ENCODE measurements at regions not wholly inside any gene's neighbourhood (a gene's known extent, or its start where the extent isn't known, plus 50 kb on each side); places are given as distances from the start of the nearest gene placed in this dataset.
"Not testable (repeated sequence)": the region's sequence is repeated elsewhere in the genome, so short reads cannot be mapped to it uniquely, and the experiment has no call there.

- H3K27ac ChIP-seq (ENCODE audit: low read depth, low read length), result no peak overlapping the region
- no peaks in the 10 kb centered on the region for H3K36me3 ChIP-seq (ENCODE audit: control insufficient read depth in 5 of 5, insufficient read depth in 5 of 5, low read length in 5 of 5)
- no peaks in the 10 kb centered on the region for H3K4me1 ChIP-seq (ENCODE audit: control insufficient read depth in 5 of 5, insufficient read depth in 5 of 5, low read length in 5 of 5)
- H3K9ac ChIP-seq (ENCODE audit: low read length in 5 of 5), result no peak overlapping the region
- H3K9me3 ChIP-seq (ENCODE audit: control insufficient read depth in 5 of 5, low read length in 5 of 5), result no peaks in the 10 kb centered on the region
- H3K4me3 ChIP-seq (ENCODE audit: low read depth in 1 of 5, low read length in 5 of 5), result no peak overlapping the region
- H3K27me3 ChIP-seq (ENCODE audit: control insufficient read depth in 5 of 5, insufficient read depth in 4 of 5, low read length in 5 of 5), result no peaks in the 10 kb centered on the region
Measured at GRCh38 chr14:30387871-30388270, 171.1 kb upstream of the G2E3 start.

DNA sequence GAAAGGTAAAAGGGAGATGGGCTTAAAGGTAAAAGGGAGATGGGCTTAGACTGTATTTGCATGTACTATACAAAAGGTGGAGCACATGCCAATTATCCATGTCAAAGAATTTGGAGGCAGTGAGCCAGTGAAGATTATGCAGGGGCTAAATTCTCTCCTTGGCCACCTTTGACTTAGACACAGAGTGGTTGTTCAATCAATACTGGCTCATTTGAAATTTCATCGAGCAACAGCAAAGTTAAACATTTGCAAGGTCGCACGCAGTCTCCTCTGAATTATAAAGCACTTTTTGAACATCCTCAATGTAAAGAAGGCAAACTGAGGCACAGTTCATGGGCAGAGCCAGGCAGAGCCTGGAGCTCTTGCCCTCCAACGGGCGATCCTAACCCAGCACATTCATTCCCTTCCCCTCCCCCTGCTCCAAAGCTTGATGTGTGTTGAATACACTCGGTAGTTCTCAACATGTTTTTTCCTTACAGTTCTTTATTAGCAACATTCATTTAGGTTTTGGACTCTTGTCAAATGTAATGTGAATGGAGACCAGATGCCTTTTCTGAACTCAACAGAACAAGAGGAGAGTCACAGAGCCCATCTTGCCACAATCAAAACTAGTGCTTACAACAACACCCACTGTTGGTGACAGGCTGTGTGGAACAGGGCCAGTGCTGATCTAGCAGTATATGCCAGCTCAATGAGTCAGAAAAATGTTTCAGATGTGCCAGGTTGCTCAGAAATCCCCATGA is 169.7 kb upstream of the G2E3 start:
- H3K27me3 ChIP-seq (ENCODE audit: control insufficient read depth in 5 of 5, insufficient read depth in 4 of 5, low read length in 5 of 5), result no peaks in the 10 kb centered on the region
- no peaks in the 10 kb centered on the region for H3K4me1 ChIP-seq (ENCODE audit: control insufficient read depth in 5 of 5, insufficient read depth in 5 of 5, low read length in 5 of 5)
- no peak overlapping the region for H3K9ac ChIP-seq (ENCODE audit: low read length in 5 of 5)
- no peaks in the 10 kb centered on the region for H3K36me3 ChIP-seq (ENCODE audit: control insufficient read depth in 5 of 5, insufficient read depth in 5 of 5, low read length in 5 of 5)
- H3K27ac ChIP-seq (ENCODE audit: low read depth, low read length), result no peak overlapping the region
- H3K4me3 ChIP-seq (ENCODE audit: low read depth in 1 of 5, low read length in 5 of 5), result no peak overlapping the region
- no peaks in the 10 kb centered on the region for H3K9me3 ChIP-seq (ENCODE audit: control insufficient read depth in 5 of 5, low read length in 5 of 5)

GRCh38 chr14:30389877-30390385 is 169.0 kb upstream of the G2E3 start:
- no peak overlapping the region for H3K9ac ChIP-seq (ENCODE audit: low read length in 5 of 5)
- H3K4me3 ChIP-seq (ENCODE audit: low read depth in 1 of 5, low read length in 5 of 5), result no peak overlapping the region
- H3K4me1 ChIP-seq (ENCODE audit: control insufficient read depth in 5 of 5, insufficient read depth in 5 of 5, low read length in 5 of 5), result no peaks in the 10 kb centered on the region
- no peaks in the 10 kb centered on the region for H3K27me3 ChIP-seq (ENCODE audit: control insufficient read depth in 5 of 5, insufficient read depth in 4 of 5, low read length in 5 of 5)
- H3K27ac ChIP-seq (ENCODE audit: low read depth, low read length), result no peak overlapping the region
- H3K36me3 ChIP-seq (ENCODE audit: control insufficient read depth in 5 of 5, insufficient read depth in 5 of 5, low read length in 5 of 5), result no peaks in the 10 kb centered on the region
- no peaks in the 10 kb centered on the region for H3K9me3 ChIP-seq (ENCODE audit: control insufficient read depth in 5 of 5, low read length in 5 of 5)

DNA sequence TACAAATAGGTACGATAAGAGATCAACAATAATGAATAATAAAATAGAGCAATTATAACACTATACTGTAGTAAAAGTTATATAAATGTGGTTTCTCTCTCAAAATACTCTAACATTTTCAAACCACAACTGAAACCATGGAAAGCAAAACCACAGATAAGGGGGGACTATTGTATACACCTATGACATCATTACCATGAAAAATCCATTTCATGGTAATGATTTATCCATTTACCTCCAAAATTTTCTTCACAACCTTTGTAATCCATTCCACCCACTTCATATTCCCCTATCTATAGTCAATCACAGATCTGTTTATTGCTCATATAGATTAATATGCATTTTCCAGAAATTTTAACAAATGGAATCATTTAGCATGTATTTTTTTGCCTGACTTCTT is 163.9 kb upstream of the G2E3 start:
- H3K36me3 ChIP-seq (ENCODE audit: control insufficient read depth in 5 of 5, insufficient read depth in 5 of 5, low read length in 5 of 5), result no peaks in the 10 kb centered on the region
- H3K9me3 ChIP-seq (ENCODE audit: control insufficient read depth in 5 of 5, low read length in 5 of 5), result no peaks in the 10 kb centered on the region
- H3K9ac ChIP-seq (ENCODE audit: low read length in 5 of 5), result no peak overlapping the region
- no peak overlapping the region for H3K27ac ChIP-seq (ENCODE audit: low read depth, low read length)
- no peaks in the 10 kb centered on the region for H3K4me1 ChIP-seq (ENCODE audit: control insufficient read depth in 5 of 5, insufficient read depth in 5 of 5, low read length in 5 of 5)
- H3K4me3 ChIP-seq (ENCODE audit: low read depth in 1 of 5, low read length in 5 of 5), result no peak overlapping the region
- H3K27me3 ChIP-seq (ENCODE audit: control insufficient read depth in 5 of 5, insufficient read depth in 4 of 5, low read length in 5 of 5), result no peaks in the 10 kb centered on the region

- H3K4me1 ChIP-seq (ENCODE audit: control insufficient read depth in 5 of 5, insufficient read depth in 5 of 5, low read length in 5 of 5), result no peaks in the 10 kb centered on the region
- H3K4me3 ChIP-seq (ENCODE audit: low read depth in 1 of 5, low read length in 5 of 5), result no peak overlapping the region
- no peaks in the 10 kb centered on the region for H3K9me3 ChIP-seq (ENCODE audit: control insufficient read depth in 5 of 5, low read length in 5 of 5)
- H3K27me3 ChIP-seq (ENCODE audit: control insufficient read depth in 5 of 5, insufficient read depth in 4 of 5, low read length in 5 of 5), result no peaks in the 10 kb centered on the region
- H3K27ac ChIP-seq (ENCODE audit: low read depth, low read length), result no peak overlapping the region
- no peaks in the 10 kb centered on the region for H3K36me3 ChIP-seq (ENCODE audit: control insufficient read depth in 5 of 5, insufficient read depth in 5 of 5, low read length in 5 of 5)
- H3K9ac ChIP-seq (ENCODE audit: low read length in 5 of 5), result no peak overlapping the region
Measured at GRCh38 chr14:30402846-30403245, 156.1 kb upstream of the G2E3 start.

GRCh38 chr14:30403791-30404190 is 155.2 kb upstream of the G2E3 start:
- Histone ChIP-seq H3K4me3 (ENCODE audit: low read depth in 1 of 5, low read length in 5 of 5) (no peak overlapping the region), H3K27me3 (ENCODE audit: control insufficient read depth in 5 of 5, insufficient read depth in 4 of 5, low read length in 5 of 5) (no peaks in the 10 kb centered on the region), H3K9me3 (ENCODE audit: control insufficient read depth in 5 of 5, low read length in 5 of 5) (no peaks in the 10 kb centered on the region), H3K4me1 (ENCODE audit: control insufficient read depth in 5 of 5, insufficient read depth in 5 of 5, low read length in 5 of 5) (no peaks in the 10 kb centered on the region), H3K9ac (ENCODE audit: low read length in 5 of 5) (no peak overlapping the region), H3K27ac (ENCODE audit: low read depth, low read length) (no peak overlapping the region), H3K36me3 (ENCODE audit: control insufficient read depth in 5 of 5, insufficient read depth in 5 of 5, low read length in 5 of 5) (no peaks in the 10 kb centered on the region)

GRCh38 chr14:30409508-30410015 is 149.4 kb upstream of the G2E3 start:
- H3K27ac ChIP-seq (ENCODE audit: low read depth, low read length), result not testable (repeated sequence)

DNA sequence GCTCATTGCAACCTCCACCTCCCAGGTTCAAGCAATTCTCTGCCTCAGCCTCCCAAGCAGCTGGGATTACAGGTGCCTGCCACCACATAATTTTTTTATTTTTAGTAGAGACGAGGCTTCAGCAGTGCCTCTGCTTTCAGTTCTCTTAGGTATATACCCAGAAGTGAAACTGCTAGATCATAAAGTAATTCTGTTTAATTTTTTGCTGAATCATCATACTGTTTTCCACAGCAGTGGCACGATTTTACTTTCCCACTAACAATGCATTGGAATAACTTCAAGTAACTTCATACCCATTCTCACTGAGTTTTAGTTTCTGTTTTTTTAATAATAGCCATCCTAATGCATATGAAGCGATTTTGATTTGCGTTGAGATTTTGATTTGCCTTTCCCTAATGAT is 148.0 kb upstream of the G2E3 start:
- no peak overlapping the region for H3K27ac ChIP-seq (ENCODE audit: low read depth, low read length)
- no peaks in the 10 kb centered on the region for H3K27me3 ChIP-seq (ENCODE audit: control insufficient read depth in 5 of 5, insufficient read depth in 4 of 5, low read length in 5 of 5)
- H3K4me3 ChIP-seq (ENCODE audit: low read depth in 1 of 5, low read length in 5 of 5), result no peak overlapping the region
- no peaks in the 10 kb centered on the region for H3K9me3 ChIP-seq (ENCODE audit: control insufficient read depth in 5 of 5, low read length in 5 of 5)
- no peaks in the 10 kb centered on the region for H3K4me1 ChIP-seq (ENCODE audit: control insufficient read depth in 5 of 5, insufficient read depth in 5 of 5, low read length in 5 of 5)
- H3K9ac ChIP-seq (ENCODE audit: low read length in 5 of 5), result no peak overlapping the region
- H3K36me3 ChIP-seq (ENCODE audit: control insufficient read depth in 5 of 5, insufficient read depth in 5 of 5, low read length in 5 of 5), result no peaks in the 10 kb centered on the region

More at GRCh38 chr14:30409508-30410015, 149.4 kb upstream of the G2E3 start:
- H3K27me3 ChIP-seq (ENCODE audit: control insufficient read depth in 5 of 5, insufficient read depth in 4 of 5, low read length in 5 of 5); H3K4me1 ChIP-seq (ENCODE audit: control insufficient read depth in 5 of 5, insufficient read depth in 5 of 5, low read length in 5 of 5); H3K9me3 ChIP-seq (ENCODE audit: control insufficient read depth in 5 of 5, low read length in 5 of 5); H3K9ac ChIP-seq (ENCODE audit: low read length in 5 of 5); H3K4me3 ChIP-seq (ENCODE audit: low read depth in 1 of 5, low read length in 5 of 5); H3K36me3 ChIP-seq (ENCODE audit: control insufficient read depth in 5 of 5, insufficient read depth in 5 of 5, low read length in 5 of 5): not testable (repeated sequence)

GRCh38 chr14:30413184-30413583 is 145.8 kb upstream of the G2E3 start:
- not testable (repeated sequence) for H3K9ac ChIP-seq (ENCODE audit: low read length in 5 of 5); H3K4me1 ChIP-seq (ENCODE audit: control insufficient read depth in 5 of 5, insufficient read depth in 5 of 5, low read length in 5 of 5); H3K36me3 ChIP-seq (ENCODE audit: control insufficient read depth in 5 of 5, insufficient read depth in 5 of 5, low read length in 5 of 5); H3K27ac ChIP-seq (ENCODE audit: low read depth, low read length); H3K9me3 ChIP-seq (ENCODE audit: control insufficient read depth in 5 of 5, low read length in 5 of 5); H3K27me3 ChIP-seq (ENCODE audit: control insufficient read depth in 5 of 5, insufficient read depth in 4 of 5, low read length in 5 of 5); H3K4me3 ChIP-seq (ENCODE audit: low read depth in 1 of 5, low read length in 5 of 5)

DNA sequence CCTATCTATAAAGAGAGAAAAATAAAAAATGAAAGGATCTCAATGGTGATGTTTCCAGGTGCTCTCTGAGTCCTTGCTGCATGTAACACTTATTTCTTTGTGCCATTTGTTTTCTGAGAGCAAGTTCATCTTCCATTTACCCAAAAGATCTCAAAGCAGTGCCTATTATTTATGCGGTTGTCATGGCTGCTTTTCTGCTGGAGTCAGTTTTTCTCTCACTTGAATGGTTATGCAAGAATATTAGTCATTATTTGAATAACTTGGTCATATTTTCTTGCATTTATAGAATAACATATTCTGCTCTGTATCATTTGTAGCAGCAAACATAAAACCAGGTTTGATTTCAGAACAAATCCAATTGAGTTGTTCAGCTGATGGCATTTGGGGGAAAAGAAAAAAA is 141.8 kb upstream of the G2E3 start:
- H3K9me3 ChIP-seq (ENCODE audit: control insufficient read depth in 5 of 5, low read length in 5 of 5), result no peaks in the 10 kb centered on the region
- H3K36me3 ChIP-seq (ENCODE audit: control insufficient read depth in 5 of 5, insufficient read depth in 5 of 5, low read length in 5 of 5), result no peaks in the 10 kb centered on the region
- no peaks in the 10 kb centered on the region for H3K4me1 ChIP-seq (ENCODE audit: control insufficient read depth in 5 of 5, insufficient read depth in 5 of 5, low read length in 5 of 5)
- no peak overlapping the region for H3K9ac ChIP-seq (ENCODE audit: low read length in 5 of 5)
- no peak overlapping the region for H3K27ac ChIP-seq (ENCODE audit: low read depth, low read length)
- no peaks in the 10 kb centered on the region for H3K27me3 ChIP-seq (ENCODE audit: control insufficient read depth in 5 of 5, insufficient read depth in 4 of 5, low read length in 5 of 5)
- H3K4me3 ChIP-seq (ENCODE audit: low read depth in 1 of 5, low read length in 5 of 5), result no peak overlapping the region

Measured in subcutaneous abdominal adipose tissue (tissue), 5 donors.